Fibroblast of peridontal ligament (primary cell): ENCODE measurements at regions not wholly inside any gene's neighbourhood (a gene's known extent, or its start where the extent isn't known, plus 50 kb on each side); places are given as distances from the start of the nearest gene placed in this dataset.
"Not testable (repeated sequence)": the region's sequence is repeated elsewhere in the genome, so short reads cannot be mapped to it uniquely, and the experiment has no call there.

Source experiments
- DNase-seq: peaks from one replicate; pipeline ENCODE4 v3.0.0-alpha.2; 2010; ENCODE audit errors: extremely low read depth

GRCh38 chr11:97009613-97010012 lies 619.8 kb downstream of the JRKL start:
- DNase-seq = no peak

GRCh38 chr11:97010997-97011396 lies 621.2 kb downstream of the JRKL start:
- not testable (repeated sequence) for DNase-seq

- no peak for DNase-seq
Observed at GRCh38 chr11:97015327-97015726, 625.5 kb downstream of the JRKL start.

GRCh38 chr11:97019305-97019704 lies 629.5 kb downstream of the JRKL start:
- no peak for DNase-seq

- DNase-seq = no peak
Observed at GRCh38 chr11:97019754-97020153, 629.9 kb downstream of the JRKL start.

- DNase-seq = no peak
Observed at GRCh38 chr11:97022955-97023354, 633.1 kb downstream of the JRKL start.

- DNase-seq = no peak
Observed at GRCh38 chr11:97028836-97029406, 639.1 kb downstream of the JRKL start.

- DNase-seq = no peak
Observed at GRCh38 chr11:97033178-97033577, 643.4 kb downstream of the JRKL start.

- no peak for DNase-seq
Observed at GRCh38 chr11:97048481-97048880, 658.7 kb downstream of the JRKL start.

GRCh38 chr11:97060184-97060583 lies 670.4 kb downstream of the JRKL start:
- no peak for DNase-seq

GRCh38 chr11:97069160-97069559 lies 679.3 kb downstream of the JRKL start:
- DNase-seq = no peak

- DNase-seq = no peak
Observed at GRCh38 chr11:97072420-97072819, 682.6 kb downstream of the JRKL start.

- DNase-seq = not testable (repeated sequence)
Observed at GRCh38 chr11:97076666-97077065, 686.9 kb downstream of the JRKL start.

- no peak for DNase-seq
Observed at GRCh38 chr11:97078443-97078842, 688.6 kb downstream of the JRKL start.

- DNase-seq = no peak
Observed at GRCh38 chr11:97079244-97079643, 689.4 kb downstream of the JRKL start.

GRCh38 chr11:97087419-97087818 lies 697.6 kb downstream of the JRKL start:
- DNase-seq = no peak

- DNase-seq = no peak
Observed at GRCh38 chr11:97092823-97093222, 703.0 kb downstream of the JRKL start.

- DNase-seq = not testable (repeated sequence)
Observed at GRCh38 chr11:97102180-97102579, 712.4 kb downstream of the JRKL start.

GRCh38 chr11:97107604-97108003 lies 717.8 kb downstream of the JRKL start:
- DNase-seq = no peak

- DNase-seq = no peak
Observed at GRCh38 chr11:97109078-97109477, 719.3 kb downstream of the JRKL start.

- DNase-seq = no peak
Observed at GRCh38 chr11:97110376-97110775, 720.6 kb downstream of the JRKL start.

- no peak for DNase-seq
Observed at GRCh38 chr11:97111559-97111958, 721.7 kb downstream of the JRKL start.

- DNase-seq = no peak
Observed at GRCh38 chr11:97118614-97119200, 728.9 kb downstream of the JRKL start.

- DNase-seq = no peak
Observed at GRCh38 chr11:97123237-97123636, 733.4 kb downstream of the JRKL start.
